CD4-positive, alpha-beta T cell treated with Interleukin-4 for 1 hour (primary cell): ENCODE measurements at regions not wholly inside any gene's neighbourhood (a gene's known extent, or its start where the extent isn't known, plus 50 kb on each side); places are given as distances from the start of the nearest gene placed in this dataset.

Experiments used
- DNase-seq, 2 donors: peaks; one replicate each; pipeline ENCODE4 v3.0.0-alpha.2; 2020 to 2022

DNA sequence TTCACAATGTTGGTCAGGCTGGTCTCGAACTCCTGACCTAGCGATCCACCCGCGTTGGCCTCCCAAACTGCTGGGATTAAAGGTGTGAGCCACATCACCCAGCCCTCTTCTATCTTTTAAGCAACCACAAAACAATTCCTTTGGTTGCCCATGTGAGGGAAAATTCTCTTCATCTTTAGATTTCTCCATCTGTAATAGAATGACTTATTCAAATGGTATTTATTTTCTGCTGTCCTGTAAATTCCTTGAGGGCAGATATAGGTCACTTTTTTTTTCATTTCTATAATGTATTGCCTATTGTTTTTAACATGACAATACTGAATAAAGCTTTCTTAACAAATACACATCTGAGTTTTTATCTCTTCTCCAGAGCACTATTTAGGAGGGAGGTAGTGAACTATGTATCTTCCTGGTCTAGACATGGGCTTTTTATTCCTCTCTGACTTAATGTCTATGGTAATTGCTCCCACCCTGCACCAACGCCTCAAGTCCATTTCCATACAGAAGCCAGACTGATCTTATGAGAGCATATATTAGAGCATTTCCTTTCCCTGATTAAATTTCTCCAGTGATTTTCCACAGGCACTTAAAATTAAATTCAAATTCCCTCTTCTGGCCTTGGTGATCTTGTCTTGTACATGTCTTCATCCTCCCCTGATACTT lies 595.6 kb downstream of the CAAP1 start:
- DNase-seq = no peak

DNA sequence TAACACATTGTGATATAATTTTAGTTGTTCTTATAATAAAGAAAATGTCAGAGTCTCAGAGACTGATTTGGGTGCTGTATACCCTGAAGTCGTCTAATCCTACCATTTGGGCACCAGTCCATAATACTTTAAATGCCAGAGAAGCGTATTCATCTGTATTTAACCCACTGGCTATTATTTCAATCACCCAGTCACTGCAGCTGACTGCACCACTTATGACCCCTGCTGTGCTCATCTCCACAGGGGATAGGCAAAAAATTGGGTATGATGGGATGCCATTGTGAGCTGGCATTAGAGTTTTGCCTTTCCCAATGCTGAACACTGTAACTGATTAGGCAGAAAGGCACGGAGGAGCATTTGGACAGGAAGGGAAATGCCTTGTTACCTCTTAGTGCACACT lies 599.7 kb downstream of the CAAP1 start:
- no peak for DNase-seq

DNA sequence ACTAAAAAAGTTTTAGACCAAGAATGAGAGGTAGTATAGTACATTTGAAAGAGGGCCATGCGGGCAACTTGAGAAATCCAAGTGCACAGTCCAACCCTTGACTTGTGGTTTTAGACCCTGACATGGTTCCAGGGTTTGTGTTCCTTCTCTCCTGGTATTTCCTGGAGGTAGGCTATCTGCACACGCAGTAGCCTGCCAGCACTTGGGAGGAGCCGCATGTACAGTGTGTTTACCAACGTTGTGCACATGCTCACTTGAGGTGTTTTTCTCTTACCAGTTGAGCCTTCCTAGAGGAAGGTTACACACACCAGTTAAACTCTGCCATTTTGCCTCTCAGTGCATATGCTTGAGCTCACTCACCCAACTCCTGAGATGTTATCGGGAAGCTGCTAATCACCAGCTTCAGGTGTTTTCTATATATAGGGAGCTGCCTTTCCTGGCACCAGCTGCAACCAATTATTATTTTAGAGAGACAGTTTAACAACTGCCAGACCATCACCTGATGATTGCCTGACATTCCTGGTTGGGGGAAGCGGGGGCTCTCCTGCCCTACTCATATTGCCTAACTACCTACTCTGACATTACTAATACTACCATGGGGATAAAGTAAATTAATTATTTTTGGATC lies 593.4 kb upstream of the TUSC1 start:
- DNase-seq = no peak

DNA sequence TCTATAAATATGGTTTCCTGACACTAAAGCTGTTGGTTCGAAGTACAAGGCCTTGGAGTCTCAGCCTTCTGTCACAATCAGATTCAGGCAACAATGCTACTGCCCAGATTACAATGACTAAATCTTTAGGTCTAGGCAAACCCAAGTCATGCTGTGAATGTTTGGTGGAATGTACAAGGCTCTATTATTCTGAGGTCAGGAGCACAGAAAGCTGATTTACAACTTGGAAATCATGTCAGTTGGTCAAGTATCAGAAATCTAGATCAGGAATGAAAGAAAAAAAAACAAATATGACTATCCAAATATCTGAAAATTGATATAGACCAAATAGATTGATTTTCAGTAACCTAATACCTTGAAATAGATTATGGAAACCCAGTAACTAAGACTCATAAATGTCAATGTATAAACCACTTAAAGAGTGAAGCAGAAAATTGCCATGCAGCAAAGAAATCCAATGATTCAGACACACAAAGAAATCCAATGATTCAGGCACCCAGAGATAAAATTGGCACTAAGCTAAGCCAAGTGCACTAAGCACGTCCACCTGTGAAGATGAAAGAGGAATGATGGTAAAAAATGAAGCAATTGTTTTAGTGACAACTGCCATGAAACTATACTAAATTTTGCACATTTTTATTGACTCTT lies 588.0 kb upstream of the TUSC1 start:
- no peak for DNase-seq

DNA sequence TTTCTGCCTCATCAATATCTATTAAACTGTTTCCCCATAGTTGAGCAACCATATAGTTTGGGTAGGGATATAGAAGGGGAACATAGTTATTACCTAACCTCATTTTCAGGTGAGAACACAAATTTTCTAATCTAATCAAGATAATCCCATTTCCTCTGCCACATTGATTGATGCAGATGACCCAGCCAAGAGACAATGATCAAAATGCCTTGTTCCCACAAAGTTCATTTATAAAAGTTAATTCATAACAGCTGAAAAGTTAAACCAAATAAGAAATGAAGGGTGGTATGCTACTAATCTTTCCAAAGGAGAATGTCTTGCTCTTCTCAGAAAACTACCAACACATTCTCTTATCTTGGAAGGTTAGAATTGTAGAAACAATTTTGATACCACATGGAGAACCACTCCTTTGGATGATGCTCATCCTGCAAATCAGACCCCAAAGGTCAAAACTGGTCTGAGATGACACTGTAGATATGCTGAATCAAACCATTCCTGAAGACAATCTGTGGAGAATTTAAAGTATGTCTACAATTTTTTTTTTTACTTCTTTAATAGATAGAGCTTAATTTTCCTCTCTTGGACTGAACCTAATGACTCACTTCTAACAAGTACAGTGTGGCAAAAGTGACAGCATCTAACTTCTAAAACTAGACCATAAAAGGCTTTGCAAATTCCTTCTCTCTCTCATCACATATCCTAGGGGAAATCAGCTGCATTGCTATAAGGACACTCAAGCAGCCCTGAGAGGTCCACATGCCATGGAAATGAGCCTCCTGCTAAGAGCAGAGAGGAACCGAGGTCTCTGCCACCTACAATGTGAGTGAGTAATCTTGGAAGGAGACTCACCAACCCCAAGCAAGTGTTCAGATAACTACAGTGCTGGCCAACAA lies 586.7 kb upstream of the TUSC1 start:
- DNase-seq = no peak

DNA sequence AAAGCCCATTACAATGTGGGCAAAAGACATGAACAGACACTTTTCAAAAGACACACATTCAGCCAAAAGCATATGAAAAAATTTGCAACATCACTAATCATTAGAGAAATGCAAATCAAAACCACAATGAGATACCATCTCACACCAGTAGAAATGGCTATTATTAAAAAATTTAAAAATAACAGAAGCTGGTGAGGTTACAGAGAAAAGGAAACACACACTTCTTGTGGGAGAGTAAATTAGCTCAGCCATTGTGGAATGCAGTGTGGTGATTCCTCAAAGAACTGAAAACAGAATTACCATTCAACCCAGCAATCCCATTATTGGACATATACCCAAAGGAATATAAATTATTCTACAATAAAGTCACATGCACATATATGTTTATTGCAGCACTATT lies 585.2 kb upstream of the TUSC1 start:
- DNase-seq = no peak

DNA sequence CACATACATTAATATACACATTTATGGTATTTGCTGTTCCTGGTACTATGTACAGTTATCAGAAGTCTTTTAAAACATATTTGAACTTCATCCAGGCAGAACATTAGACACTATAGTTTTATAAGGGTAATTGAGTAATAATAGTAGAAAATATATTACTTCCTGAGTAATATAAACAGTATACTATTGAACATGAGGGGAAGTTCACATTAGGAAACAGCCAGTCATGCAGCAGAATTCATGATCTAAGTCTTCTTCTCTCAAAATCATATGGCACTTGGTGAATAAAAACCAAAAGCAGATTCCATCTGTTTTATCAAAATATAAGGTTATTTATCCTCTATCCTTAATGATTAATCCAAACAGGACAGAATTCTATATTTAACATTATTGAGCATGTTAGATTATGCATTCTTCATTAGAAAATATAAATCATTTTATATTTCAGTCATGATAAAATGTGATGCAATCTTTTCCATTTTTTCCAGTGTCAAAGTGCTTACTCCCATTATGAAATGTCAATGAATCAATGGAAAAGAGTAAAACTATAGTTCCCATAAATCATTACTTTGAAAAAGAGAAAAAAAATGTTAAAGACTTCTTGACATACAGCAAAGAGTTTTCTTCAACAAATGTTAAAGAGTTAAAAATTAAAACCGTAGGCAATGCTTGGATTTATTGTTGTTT lies 584.3 kb upstream of the TUSC1 start:
- DNase-seq = no peak

DNA sequence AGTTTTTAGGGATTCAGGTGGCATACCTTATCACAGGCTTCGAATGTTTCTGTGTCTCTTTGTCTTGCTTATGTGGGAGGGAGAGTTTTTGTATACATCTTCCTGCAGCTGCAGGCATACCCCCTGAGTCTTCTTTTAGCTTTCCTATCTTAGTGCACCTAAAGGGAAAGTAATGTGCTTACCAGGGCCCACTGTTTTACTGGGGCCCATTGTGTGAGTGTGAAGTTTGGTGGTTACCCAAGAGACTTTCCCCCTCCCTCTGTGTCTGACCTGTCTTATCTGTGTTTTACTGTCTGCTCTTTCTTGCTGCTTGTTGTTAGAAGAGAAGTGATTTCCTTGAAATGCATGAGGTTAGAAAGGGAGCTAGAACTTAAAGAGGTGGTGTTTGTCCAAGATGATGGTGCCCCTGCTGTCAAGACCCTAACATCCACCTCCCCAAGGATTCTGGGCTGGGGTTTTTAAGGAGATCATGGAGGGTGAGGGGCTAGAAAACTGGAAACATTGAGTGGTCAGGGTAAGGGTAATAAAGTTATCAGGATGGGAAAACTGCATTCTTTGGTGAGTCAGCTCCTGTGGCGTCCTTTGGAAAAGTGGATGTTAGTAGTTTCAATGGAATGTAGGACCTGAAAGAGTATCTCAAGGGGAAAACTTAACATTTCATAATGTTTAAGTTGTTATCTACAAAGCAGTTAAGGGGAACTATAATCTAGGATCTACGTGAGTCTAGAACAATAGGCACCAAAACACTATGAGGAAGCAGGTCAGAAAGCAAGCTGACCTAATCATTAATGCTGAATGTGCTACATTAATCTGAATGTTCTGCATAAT lies 583.5 kb upstream of the TUSC1 start:
- no peak for DNase-seq

DNA sequence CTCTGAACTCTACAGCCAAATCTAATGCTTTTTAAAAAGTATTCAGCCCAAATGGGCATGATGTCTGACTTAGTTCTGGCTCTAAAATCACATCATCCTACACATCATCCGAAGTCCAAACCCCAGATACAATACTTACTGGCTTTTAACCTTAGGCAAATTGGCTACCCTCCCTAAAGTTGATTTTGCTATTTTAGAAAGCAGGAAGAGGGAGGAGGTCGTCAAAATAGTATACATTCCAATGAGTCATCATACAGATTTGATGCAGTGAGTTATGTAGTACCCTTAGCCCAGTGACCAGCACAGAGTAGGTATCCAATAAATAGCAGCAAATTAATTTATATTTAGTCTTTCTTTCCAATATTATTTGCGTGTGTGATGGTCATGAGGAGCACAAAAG lies 582.0 kb upstream of the TUSC1 start:
- DNase-seq = no peak

DNA sequence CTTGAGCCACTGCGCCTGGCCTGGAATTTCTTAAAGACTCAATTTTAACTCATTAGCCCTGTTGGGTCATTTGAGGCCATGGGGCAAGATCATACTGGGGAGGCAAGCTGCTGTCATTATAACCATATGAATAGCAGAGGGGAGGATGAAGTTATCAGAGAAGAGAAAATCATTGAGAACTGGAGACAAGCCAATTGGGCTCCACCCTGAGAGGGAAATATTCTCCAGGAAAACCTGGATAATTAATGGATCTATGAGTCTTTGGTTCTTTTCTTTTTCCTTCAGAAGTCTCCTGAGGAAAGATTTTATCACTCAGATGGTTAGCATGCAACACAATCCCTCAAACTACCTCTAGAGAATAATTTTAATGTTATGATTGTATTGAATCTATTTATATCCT lies 569.6 kb upstream of the TUSC1 start:
- no peak for DNase-seq

DNA sequence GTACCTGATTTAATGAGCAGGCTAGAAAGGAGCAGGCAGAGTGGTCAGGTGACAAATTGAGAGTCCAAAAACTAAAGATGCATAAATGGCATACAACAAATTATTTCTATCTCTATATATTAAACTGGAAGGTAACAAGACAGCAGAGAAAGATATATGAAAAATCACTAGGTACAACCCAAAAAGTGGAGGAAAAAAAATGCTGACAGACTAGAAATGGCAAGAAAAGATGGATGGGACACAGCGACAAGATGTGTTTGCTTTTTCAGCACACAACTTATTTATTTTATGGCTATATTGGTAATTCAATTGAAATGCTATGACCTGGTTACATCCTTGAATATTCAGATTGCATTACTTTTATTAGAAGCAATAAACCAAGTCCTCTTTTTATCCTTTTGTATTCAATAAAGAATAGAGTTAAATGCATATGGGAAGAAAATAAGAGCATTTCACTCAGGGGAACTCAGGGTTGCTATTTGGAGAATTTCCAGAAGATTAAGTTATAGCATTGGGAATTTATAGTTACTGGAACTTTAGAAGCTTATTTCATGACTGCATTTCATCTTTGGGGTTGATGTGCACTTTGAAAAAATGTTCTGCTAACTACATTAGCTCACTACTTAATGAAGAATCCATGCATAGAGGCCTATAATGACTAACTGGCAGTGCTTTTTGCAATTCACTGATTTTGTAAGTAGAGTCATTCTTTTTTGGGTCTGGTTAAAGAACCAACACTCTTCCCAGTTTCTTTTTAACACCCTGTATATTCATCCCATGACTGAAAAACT lies 566.6 kb upstream of the TUSC1 start:
- DNase-seq = no peak

DNA sequence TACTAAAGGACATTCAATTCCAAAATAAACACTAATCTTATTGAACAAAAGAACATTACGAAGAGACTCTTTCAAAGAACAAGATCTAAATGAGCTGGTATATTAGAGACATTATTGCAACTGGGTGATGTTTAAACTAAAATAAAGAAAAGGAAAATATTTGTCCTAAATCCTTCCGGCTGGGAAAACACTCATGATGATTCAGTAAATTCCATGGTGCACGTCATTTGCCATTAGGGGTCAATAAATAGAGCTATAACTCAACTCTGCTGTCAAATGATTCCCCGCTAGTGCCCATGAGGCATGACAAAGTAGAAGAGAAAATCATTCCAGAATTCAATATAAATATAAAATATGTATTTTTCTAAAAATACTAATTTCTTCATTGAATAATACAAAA lies 565.5 kb upstream of the TUSC1 start:
- DNase-seq = no peak

DNA sequence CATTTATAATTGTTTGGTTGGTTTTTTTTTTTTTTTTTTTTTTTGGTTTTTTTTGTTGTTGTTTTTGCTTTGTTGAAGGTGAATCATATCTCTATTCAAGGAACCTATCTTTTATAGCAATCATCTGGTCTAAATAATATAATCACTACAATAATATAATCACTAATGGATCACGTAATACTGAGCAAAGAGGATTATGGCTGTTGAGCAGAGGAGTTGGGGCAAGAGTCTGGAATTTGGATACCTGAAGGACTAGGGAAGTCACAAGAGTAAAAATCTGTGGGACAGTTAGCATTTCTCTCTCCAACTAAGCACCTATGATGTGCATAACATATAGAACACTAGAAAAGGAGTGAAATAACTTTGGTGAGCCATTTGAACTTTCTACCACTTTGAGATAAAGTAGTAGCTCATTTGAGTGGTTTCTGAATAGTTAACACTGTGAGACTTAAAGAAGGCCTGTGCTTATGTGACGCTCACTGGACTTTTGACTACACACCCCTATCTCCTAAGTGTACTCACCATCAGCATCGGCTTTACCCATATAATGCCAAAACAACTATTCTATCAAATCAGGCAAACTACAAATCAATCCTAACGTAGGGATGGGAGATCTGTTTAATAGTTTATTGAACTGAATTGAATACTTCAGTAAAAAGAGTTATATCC lies 564.9 kb upstream of the TUSC1 start:
- DNase-seq = no peak

DNA sequence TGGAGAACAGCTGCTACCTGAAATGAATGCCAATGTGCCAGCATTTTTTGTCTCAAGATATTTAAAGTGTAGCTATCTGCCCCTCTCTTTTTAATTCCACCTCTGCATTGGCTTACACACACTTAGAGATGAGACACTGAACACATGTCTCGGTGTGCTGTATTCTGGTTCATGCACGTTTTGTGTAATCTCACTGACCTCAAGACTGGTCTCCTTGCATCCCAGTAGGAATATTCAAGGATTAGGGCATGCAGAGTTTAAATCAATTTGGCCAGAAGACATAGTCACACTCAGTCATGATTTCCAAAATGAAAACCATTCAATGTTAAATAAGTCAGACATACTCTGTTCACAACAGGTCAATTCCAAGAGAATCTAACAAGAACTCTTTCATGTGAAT lies 561.8 kb upstream of the TUSC1 start:
- no peak for DNase-seq

DNA sequence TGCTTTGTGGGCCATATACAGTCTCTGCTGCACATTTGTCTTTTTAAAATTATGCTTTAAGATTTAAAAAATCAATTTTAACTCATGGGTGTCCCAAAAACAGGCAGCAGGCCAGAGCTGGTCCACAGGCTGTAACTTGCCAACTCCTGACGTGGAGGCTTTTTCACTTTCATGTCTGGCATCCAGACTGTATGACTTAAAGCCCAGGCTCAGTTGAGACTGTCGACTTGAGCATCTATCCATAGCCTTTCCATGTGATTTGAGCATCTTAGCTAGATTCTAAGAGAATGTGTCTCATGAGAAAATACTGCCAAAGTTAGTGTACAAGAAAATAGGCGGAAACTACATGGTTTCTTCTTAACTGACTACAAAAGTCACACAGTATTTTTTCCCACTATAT lies 559.0 kb upstream of the TUSC1 start:
- no peak for DNase-seq

DNA sequence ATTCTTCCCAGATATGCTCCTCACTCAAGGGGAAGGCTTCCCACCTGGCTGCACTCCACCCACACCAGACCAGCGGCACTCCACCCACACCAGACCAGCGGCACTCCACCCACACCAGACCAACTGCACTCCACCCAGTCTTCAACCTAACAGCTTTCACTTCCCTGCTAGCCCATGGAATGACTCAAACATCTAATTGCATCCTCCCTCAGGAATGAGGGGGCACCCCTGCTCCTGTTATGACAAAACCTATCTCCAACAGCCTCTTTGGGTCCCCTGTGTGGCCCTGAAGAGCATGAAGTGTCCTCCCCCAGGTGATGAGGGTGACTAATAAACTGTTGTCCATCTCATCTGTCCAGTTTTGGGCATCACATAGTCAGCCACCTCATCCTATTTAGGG lies 556.6 kb upstream of the TUSC1 start:
- DNase-seq = no peak

DNA sequence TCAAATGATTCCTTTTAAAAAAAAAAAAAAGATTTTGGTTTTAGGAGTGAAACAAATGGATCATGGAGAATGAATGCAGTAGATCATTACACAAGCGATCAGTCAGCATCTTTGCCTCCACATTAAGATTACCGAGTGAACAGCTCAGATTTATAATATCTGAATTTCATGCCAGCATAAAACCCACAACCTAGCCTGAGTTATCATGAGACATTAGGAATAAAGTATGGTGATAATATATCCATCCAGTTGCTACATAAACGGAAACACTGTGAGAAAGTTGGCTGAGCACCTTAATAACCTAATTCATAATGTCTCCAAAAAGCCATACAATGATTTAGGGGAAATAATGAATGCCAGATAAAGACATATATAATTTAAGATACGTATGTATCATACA lies 553.1 kb upstream of the TUSC1 start:
- no peak for DNase-seq

DNA sequence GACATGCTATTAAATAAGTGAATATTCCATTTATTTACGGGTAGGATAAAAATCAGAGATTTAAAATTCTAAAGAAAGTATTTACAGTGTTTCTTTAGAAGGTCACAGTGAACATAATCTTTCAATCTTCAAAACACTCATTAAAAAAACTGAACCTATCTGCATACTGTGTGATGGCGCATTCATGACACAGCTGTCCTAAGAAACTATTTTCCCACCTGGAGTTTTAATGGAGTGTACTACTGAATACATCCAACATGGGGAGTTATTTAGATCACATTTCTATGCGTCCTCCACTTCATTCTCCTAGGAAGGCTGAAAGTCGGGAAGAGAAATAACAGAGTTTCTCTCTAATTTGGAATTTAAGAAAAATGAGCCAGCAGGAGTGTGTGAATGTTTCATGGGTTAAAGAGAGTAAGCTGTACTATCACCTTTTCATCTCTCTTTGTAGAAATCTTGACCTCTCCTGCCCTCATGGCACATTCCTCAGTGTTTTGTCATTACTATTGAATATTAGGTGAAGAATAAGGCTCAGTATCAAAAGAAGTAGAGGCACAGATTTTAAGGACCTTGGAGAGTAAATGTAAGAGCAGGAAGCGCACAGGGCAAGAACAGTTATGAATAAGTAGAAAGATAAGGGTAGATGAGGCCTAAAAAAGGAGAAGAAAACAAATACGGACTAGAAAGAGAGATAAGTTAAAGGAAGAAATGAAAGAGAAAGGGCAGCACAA lies 551.2 kb upstream of the TUSC1 start:
- DNase-seq = no peak

DNA sequence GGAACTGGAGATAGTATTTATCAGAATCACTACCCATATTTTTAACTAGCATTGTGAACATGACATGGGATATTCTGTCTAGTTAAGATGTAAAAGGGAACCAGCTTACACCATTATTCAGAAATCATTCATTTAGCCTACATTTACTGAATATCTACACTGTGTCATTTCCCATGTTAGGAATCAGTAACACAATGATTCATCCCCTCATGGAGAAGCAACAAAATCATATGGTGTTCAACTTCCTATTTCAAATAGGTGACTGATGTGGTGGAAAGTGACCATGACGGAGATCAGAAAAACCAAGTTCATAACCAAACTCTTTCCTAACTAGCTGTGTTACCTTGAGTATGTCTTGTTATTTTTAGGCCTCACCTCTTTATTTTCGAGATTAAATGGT lies 550.0 kb upstream of the TUSC1 start:
- DNase-seq = no peak

DNA sequence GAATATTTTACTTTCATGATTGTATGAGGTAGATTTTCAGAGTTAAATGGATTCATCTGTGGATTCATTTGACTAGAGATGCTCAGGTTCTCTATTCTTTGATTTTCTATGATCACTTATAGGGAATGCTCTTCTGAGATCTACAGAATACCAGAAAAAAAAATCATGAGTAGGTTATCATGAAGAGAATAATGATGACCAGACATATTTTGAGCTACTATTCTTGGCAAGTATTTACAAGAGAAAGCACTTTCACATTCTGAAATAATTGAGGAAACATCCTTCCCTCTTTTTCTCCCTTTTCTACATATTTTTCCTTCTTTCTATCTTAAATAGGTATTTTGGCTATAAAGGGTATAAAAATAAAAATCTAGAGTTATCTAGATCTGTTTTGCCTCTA lies 543.0 kb upstream of the TUSC1 start:
- no peak for DNase-seq
